Stimulated activated naive CD8-positive, alpha-beta T cell treated with anti-CD3 and anti-CD28 coated beads, Interleukin-15, amount 100 ng/mL, for 72 hours (primary cell): ENCODE measurements at regions not wholly inside any gene's neighbourhood (a gene's known extent, or its start where the extent isn't known, plus 50 kb on each side); places are given as distances from the start of the nearest gene placed in this dataset.
"Not testable (repeated sequence)": the region's sequence is repeated elsewhere in the genome, so short reads cannot be mapped to it uniquely, and the experiment has no call there.

Experiments
- ATAC-seq: fragments of 150-1000 bp; cut with Tn5 transposase; 2 replicates; pipeline ENCODE4 v1.10.0; 2021; ENCODE audit warnings: mild to moderate bottlenecking, moderate library complexity
- DNase-seq, 2 donors: peaks; one replicate each; pipeline ENCODE4 v3.0.0; 2021 to 2022
- H3K27ac Mint-ChIP-seq, 2 donors: one replicate each; pipeline ENCODE4 v1.8.0; 2022; ENCODE audit warnings: mild to moderate bottlenecking in 2 of 2, mixed read lengths in 2 of 2, moderate library complexity in 2 of 2
- H3K27me3 Mint-ChIP-seq: one replicate; pipeline ENCODE4 v1.8.0; 2022; ENCODE audit warnings: mixed read lengths
- H3K4me1 Mint-ChIP-seq: one replicate; pipeline ENCODE4 v1.8.0; 2022; ENCODE audit warnings: mild to moderate bottlenecking, mixed read lengths
- H3K4me3 Mint-ChIP-seq, 2 donors: one replicate each; pipeline ENCODE4 v1.8.0; 2022; ENCODE audit warnings: mild to moderate bottlenecking in 2 of 2, mixed read lengths in 2 of 2, moderate library complexity in 1 of 2
- H3K9me3 Mint-ChIP-seq, 2 donors: one replicate each; pipeline ENCODE4 v1.8.0; 2022; ENCODE audit warnings: mixed read lengths in 2 of 2

DNA sequence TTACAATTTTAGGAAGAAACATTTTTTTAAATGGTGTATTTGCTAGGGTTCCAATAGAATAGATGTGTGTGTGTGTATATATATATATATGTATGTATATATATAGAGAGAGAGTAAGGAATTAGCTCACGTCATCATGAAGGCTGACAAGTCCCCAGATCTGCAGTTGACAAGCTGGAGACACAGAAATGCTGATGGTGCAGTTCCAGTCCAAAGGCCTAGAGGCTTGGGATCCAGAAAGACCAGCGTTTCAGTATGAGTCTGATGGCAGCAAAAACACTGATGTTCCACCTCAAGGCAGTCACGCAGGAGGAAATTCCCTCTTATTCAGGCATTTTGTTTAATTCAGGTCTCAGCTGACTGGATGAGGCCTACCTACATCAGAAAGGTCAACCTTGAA, 386.8 kb downstream of the PTH2R start:
- ATAC-seq (no peak), DNase-seq (no peak)
- H3K27me3 Mint-ChIP-seq, result no peaks in the 10 kb centered on the region
- H3K4me3 Mint-ChIP-seq, result no peak overlapping the region
- no peaks in the 10 kb centered on the region for H3K4me1 Mint-ChIP-seq
- H3K9me3 Mint-ChIP-seq, result peaks cover 5 to 6% of the 10 kb centered on the region in 2 donors
- H3K27ac Mint-ChIP-seq, result no peak overlapping the region

DNA sequence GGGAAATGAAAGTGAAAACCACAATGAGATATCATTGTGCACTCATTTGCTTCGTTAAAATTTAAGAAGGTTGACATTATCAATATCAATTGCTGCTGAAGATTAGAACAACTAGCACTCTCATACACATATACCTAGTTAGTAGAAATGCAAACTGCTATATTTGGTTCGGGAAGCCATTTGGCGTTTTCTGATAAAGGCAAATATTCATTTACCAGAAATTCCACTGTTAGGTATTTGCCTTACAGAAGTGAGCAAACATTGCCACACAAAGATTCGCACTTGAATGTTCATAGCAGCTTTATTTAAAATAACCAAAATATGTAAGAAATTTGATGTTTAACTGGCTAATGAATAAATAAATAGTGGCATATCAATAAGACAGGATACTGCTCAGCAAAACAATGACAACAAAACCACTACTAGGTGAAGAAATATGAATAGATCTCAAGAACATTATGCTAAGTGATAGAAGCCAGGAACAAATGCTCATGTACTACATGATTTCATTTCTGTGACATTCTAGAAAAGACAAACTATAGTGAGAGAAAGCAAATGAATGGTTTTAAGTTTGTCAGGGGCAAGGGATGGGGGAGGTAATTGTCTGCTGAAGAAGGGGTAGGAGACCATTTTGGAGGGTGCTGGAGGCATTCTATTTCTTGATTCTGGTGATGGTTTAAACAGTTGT, 387.8 kb downstream of the PTH2R start:
- Mint-ChIP-seq H3K27ac (no peak overlapping the region), H3K27me3 (no peaks in the 10 kb centered on the region), H3K4me3 (no peak overlapping the region), H3K9me3 (peaks cover 5 to 6% of the 10 kb centered on the region in 2 donors), H3K4me1 (no peaks in the 10 kb centered on the region)
- no peak for DNase-seq
- no peak for ATAC-seq

DNA sequence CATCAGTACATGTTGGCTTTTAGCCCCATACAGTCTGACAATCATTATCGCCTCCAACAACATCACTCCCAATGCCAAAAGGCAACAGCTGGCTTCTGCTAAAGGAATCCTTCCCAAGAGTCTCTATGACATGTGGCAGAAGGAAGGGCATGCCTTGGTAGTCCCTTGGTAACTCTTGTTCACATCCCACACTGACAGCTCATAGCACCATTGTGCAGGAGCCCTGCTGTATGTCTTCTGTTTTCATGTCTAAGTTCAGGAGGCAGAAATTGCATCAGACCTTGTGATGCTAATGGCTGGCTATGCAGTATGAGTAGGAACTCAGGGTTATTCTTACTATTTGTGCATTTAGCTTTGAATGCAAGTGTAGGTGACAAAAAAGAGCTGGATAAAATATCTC, 392.1 kb downstream of the PTH2R start:
- Mint-ChIP-seq H3K27ac (no peak overlapping the region), H3K27me3 (no peaks in the 10 kb centered on the region), H3K4me1 (no peaks in the 10 kb centered on the region), H3K4me3 (no peak overlapping the region), H3K9me3 (peaks cover 5 to 22% of the 10 kb centered on the region in 2 donors)
- ATAC-seq (peak; percentile 18), DNase-seq (no peak)

DNA sequence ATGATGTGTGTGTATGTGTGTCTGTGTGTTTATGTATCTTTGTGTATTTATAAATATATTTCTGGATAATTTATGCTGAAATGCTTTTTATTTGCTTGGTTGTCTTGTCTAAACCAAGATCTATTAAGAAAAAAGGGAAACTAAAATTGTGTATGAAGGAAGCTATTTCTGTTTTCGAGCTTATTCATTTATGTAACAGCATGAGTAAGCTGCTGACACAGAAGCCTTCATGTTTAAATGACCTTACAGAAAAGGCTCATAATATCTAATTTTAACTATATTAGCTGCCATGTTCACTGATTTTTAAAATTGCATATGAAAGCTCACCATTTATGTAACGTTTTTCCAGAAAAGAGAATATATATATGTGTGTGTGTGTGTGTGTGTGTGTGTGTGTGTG, 392.8 kb downstream of the PTH2R start:
- Mint-ChIP-seq H3K4me1 (no peaks in the 10 kb centered on the region), H3K9me3 (peaks cover 5 to 21% of the 10 kb centered on the region in 2 donors), H3K4me3 (no peak overlapping the region), H3K27ac (no peak overlapping the region), H3K27me3 (no peaks in the 10 kb centered on the region)
- ATAC-seq, result no peak
- no peak for DNase-seq

DNA sequence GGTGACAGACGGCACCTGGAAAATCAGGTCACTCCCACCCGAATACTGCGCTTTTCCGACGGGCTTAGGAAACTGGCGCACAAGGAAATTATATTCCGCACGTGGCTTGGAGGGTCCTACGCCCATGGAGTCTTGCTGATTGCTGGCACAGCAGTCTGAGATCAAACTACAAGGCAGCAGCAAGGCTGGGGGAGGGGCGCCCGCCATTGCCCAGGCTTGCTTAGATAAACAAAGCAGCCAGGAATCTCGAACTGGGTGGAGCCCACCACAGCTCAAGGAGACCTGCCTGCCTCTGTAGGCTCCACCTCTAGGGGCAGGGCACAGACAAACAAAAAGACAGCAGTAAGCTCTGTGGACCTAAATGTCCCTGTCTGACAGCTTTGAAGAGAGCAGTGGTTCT, 394.3 kb downstream of the PTH2R start:
- not testable (repeated sequence) for DNase-seq, ATAC-seq, H3K4me3 Mint-ChIP-seq, H3K4me1 Mint-ChIP-seq, H3K27me3 Mint-ChIP-seq, H3K27ac Mint-ChIP-seq
- H3K9me3 Mint-ChIP-seq, result peaks cover 1 to 16% of the 10 kb centered on the region in 2 donors

DNA sequence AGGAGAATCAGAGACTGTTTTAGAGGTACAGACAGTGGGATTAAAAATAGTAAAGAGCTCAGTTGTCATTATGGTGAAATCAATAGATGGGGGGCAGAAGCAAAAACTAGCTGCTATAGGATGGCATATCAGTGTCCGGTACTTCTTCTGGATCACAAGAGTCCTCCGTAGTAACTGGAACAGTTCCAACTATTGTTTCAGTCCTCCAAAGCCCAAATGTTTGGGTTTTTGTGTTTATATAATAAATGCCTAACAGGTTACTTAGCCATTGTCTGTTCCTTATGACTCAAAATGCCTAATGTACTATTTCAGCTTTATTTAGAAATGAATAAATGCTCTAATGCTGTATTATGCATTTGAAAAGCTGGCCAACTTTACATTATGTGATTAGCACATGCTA, 401.2 kb downstream of the PTH2R start:
- H3K9me3 Mint-ChIP-seq, result no peaks in the 10 kb centered on the region
- H3K27me3 Mint-ChIP-seq, result no peaks in the 10 kb centered on the region
- ATAC-seq (no peak), DNase-seq (no peak)
- H3K4me1 Mint-ChIP-seq, result no peaks in the 10 kb centered on the region
- no peak overlapping the region for H3K27ac Mint-ChIP-seq
- no peak overlapping the region for H3K4me3 Mint-ChIP-seq

DNA sequence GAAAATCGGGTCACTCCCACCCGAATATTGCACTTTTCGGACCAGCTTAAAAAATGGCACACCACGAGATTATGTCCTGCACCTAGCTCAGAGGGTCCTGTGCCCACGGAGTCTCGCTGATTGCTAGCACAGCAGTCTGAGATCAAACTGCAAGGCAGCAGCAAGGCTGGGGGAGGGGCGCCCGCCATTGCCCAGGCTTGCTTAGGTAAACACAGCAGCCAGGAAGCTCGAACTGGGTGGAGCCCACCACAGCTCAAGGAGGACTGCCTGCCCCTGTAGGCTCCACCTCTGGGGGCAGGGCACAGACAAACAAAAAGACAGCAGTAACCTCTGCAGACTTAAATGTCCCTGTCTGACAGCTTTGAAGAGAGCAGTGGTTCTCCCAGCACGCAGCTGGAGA, 405.3 kb downstream of the PTH2R start:
- H3K4me3 Mint-ChIP-seq, H3K27ac Mint-ChIP-seq, H3K27me3 Mint-ChIP-seq, H3K9me3 Mint-ChIP-seq, ATAC-seq, DNase-seq, H3K4me1 Mint-ChIP-seq: not testable (repeated sequence)

DNA sequence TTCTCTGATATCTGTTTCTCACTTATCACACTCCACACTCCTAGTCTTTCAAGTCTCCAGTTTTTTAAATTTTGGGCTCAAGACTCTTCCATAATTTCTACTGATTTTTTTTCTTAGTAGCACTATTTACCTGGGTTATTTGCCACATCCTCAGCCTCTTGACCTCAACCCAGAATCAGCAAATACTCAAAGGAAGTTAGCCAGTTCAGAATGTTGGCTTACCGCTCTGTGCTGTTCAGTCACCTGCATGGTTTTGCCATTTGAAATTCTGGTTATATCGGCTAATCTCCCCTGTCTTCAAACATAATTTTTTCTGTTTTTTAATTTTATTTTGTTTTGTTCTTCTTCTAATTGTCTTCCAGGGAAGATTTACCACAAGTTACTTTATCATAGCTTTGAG, 412.6 kb downstream of the PTH2R start:
- ATAC-seq (no peak), DNase-seq (no peak)
- Mint-ChIP-seq H3K27ac (no peak overlapping the region), H3K9me3 (no peaks in the 10 kb centered on the region), H3K4me3 (no peak overlapping the region), H3K4me1 (no peaks in the 10 kb centered on the region), H3K27me3 (no peaks in the 10 kb centered on the region)

DNA sequence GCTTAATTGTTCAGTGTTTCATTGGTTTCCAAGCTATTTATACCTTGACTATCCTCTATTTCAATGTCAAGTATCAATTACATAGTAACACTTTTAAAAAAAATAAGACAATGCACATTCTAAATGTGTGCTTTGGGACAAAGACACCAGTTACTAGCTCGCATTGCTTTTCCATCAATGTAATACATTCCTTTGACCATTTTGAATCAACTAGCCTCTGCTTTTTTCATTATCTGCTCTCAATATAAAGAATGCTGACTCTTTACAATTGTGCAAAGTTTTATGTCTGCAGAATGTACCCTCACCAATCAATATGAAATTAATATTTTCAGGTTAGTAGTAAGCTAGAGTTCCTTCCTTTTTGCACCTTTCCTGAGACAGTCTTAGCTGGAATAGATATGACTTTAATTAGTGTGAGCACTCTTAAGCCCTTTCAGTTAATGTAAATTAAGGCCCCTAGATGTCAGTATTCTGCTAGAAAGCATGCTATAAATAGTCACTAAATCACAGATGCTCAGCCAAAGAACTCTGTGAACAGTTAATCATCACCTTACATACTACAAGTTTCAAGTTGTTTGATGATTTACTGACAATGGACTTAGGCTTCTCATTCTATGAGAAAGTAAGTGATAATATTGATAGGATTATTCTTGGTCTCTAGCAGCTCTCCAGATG, 413.6 kb downstream of the PTH2R start:
- Mint-ChIP-seq H3K4me3 (no peak overlapping the region), H3K27me3 (no peaks in the 10 kb centered on the region), H3K9me3 (no peaks in the 10 kb centered on the region), H3K27ac (no peak overlapping the region), H3K4me1 (no peaks in the 10 kb centered on the region)
- ATAC-seq (no peak), DNase-seq (no peak)

DNA sequence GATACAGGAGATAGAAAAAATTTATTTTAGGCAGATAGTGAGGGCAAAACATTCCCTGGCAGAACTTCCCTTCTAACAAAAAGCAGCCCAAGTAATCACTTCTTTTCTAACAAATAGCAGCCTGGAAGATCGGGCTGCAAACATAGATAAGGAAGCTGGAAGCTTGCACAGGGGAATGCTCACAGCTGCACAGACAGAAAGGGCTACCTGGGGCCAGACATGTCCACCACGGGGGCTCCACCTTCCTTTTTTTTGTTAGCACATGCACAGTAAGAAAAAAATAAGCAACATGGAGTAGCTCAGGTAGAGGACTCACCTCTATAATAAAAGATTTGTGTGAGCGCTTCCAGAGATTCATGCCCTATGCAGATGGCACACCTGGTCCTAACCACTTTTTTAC, 420.5 kb downstream of the PTH2R start:
- Mint-ChIP-seq H3K4me1 (no peaks in the 10 kb centered on the region), H3K27me3 (no peaks in the 10 kb centered on the region), H3K9me3 (peaks cover 0 to 9% of the 10 kb centered on the region in 2 donors), H3K27ac (no peak overlapping the region), H3K4me3 (no peak overlapping the region)
- no peak for ATAC-seq
- no peak for DNase-seq

DNA sequence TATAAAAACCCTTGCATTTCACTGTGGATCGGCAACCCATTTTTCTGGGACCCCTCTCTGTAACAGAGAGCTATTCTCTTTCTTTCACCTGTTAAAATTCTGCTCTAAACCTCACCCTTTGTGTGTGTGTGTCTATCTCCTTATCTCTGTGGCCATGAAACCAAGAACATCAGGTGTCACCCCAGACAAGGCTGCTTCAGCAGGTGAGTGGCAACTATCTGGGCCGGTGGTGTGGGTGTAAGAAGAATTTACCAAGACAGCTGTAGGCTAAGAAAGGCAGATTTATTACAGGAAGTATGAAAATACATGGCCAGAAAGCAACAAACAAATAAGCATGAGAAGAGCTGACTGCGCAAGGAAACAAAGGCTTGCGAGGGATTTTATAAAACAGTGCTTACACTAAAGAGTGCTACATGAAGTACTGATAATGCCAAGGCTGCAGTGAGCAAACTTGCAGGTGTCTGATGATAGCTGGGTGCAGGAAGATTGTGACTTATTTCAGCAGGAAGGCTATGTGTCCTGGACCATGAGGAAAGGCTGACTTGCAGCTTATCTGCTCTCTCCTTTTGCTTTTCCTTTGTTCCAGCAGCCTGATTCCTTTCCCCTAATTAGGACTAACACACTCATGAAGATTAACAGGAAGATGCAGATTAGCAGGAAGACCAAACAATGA, 421.1 kb downstream of the PTH2R start:
- H3K4me1 Mint-ChIP-seq, result no peaks in the 10 kb centered on the region
- DNase-seq (no peak), ATAC-seq (no peak)
- H3K9me3 Mint-ChIP-seq, result peaks cover 0 to 9% of the 10 kb centered on the region in 2 donors
- no peak overlapping the region for H3K27ac Mint-ChIP-seq
- no peaks in the 10 kb centered on the region for H3K27me3 Mint-ChIP-seq
- H3K4me3 Mint-ChIP-seq, result no peak overlapping the region

DNA sequence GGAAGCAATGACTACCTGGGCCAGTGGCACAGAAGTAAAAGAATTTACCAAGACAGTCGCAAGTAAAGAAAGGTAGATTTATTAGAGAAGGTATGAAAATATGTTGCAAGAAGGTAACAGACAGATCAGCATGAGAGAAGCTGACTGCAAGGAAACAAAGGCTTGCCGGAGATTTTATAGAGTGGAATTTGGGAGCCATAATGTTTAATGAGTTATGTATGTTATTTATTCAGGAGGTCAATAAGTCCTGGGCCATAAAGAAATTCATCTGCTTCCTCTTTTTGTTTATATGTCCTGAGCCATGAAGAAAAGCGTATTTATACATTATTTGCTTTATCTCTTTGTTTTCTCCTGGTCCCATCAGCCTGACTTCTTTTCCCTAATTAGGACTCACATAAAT, 423.6 kb downstream of the PTH2R start:
- peaks cover 0 to 19% of the 10 kb centered on the region in 2 donors for H3K9me3 Mint-ChIP-seq
- H3K4me3 Mint-ChIP-seq, result no peak overlapping the region
- no peaks in the 10 kb centered on the region for H3K4me1 Mint-ChIP-seq
- no peak for ATAC-seq
- no peaks in the 10 kb centered on the region for H3K27me3 Mint-ChIP-seq
- no peak overlapping the region for H3K27ac Mint-ChIP-seq
- DNase-seq, result no peak

DNA sequence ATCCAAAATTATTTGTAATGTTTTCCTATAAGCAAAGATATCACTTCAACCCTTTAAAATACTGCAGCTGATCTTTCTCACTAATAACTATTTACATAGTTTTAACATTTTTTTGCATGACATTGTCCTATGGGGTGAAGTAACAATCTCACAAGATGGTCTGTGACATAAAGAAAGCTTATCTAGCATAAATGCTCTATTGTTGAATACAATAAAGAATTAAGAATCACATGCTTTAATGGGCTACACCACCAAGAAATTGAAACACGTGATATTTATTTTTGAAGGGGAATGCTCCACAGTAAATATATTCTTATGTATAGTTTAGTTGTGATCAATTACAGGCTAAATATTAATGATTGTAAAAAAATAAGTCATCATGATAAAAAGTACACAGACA, 441.1 kb downstream of the PTH2R start:
- H3K9me3 Mint-ChIP-seq, result peaks cover 3 to 9% of the 10 kb centered on the region in 2 donors
- no peak overlapping the region for H3K27ac Mint-ChIP-seq
- no peaks in the 10 kb centered on the region for H3K27me3 Mint-ChIP-seq
- ATAC-seq, result no peak
- H3K4me3 Mint-ChIP-seq, result no peak overlapping the region
- DNase-seq, result no peak
- H3K4me1 Mint-ChIP-seq, result no peaks in the 10 kb centered on the region

DNA sequence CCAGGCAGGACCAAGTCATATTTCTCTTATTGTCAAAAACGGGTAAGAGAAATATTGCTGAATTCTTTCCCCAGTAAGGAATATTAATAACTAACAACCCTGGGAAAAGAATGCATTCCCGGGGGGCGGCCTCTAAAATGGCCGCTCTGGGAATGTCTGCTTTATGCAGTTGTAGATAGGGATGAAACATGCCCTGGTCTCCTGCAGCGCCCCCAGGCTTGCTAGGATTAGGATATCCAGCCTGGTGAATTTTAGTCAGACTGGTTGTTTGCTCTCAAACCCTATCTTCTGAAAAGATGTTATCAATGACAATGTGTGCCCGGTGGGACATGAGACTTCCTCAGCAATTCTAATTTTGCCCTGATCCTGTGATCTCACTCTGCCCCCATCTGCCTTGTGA, 448.1 kb downstream of the PTH2R start:
- peaks cover 18 to 35% of the 10 kb centered on the region in 2 donors for H3K9me3 Mint-ChIP-seq
- H3K27ac Mint-ChIP-seq, result no peak overlapping the region
- no peak for DNase-seq
- H3K4me1 Mint-ChIP-seq, result no peaks in the 10 kb centered on the region
- H3K27me3 Mint-ChIP-seq, result no peaks in the 10 kb centered on the region
- no peak overlapping the region for H3K4me3 Mint-ChIP-seq
- no peak for ATAC-seq

DNA sequence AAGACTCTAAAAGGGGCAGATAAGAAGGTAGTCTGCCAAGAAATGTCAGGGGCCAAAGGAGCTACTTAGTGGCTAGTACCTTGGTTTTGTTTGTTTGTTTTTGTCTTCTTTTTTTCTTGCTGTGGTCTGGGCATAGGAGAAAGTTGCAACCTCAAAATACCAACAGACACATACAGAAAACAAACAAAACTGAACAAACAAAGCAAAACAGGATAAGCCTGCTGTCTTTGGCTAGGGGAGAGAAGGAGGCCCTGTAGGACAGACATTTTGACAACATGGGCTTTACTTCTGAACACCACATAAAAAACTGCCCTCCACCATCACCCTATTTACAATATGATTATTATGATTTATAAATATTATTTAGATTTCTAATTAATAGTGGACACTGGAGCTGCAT, 460.8 kb downstream of the PTH2R start:
- H3K9me3 Mint-ChIP-seq, result no peaks in the 10 kb centered on the region
- ATAC-seq (no peak), DNase-seq (no peak)
- H3K4me1 Mint-ChIP-seq, result no peaks in the 10 kb centered on the region
- H3K4me3 Mint-ChIP-seq, result no peak overlapping the region
- no peaks in the 10 kb centered on the region for H3K27me3 Mint-ChIP-seq
- H3K27ac Mint-ChIP-seq, result no peak overlapping the region

DNA sequence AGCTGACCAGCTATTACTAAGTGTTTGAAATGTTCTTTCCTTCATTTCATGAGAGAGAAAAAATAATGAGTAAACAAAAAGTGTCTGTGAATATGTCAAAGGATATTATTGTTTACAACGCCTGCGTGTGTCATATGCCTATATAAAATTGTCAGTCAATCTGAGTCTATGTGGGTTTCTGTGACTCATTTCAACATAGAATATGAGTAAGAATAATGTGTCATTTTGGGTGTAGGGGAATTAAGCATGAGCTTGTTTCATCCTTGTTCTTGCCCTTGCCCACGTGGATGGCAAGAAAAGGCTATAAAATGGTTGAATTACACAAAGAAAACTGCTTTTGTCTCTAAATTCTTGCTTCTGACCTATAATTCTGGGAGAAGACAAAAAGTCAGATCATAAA, 466.0 kb downstream of the PTH2R start:
- Mint-ChIP-seq H3K27ac (no peak overlapping the region), H3K4me1 (no peaks in the 10 kb centered on the region), H3K9me3 (no peaks in the 10 kb centered on the region), H3K27me3 (no peaks in the 10 kb centered on the region), H3K4me3 (no peak overlapping the region)
- ATAC-seq (no peak), DNase-seq (no peak)
